HAP-1 (cell line): ENCODE measurements at regions not wholly inside any gene's neighbourhood (a gene's known extent, or its start where the extent isn't known, plus 50 kb on each side); places are given as distances from the start of the nearest gene placed in this dataset.

Experiments
- DNase-seq, 2 experiments: peaks; one replicate each; pipeline ENCODE4 v3.0.0-alpha.2; 2016 to 2020; ENCODE audit warnings: low spot score in 2 of 2
- H3K27me3 ChIP-seq: fragments of 250-450 bp; sonication (Bioruptor Pico); 2 replicates; pipeline ENCODE4 v1.5.1; 2020; ENCODE audit warnings: low read depth, mild to moderate bottlenecking, moderate library complexity
- H3K36me3 ChIP-seq: fragments of 250-450 bp; sonication (Bioruptor Pico); replicated peaks from 2 replicates; pipeline ENCODE4 v1.5.1; 2020; ENCODE audit warnings: mild to moderate bottlenecking
- H3K4me1 ChIP-seq: fragments of 250-450 bp; sonication (Bioruptor Pico); 2 replicates; pipeline ENCODE4 v1.5.1; 2020; ENCODE audit warnings: mild to moderate bottlenecking
- H3K4me3 ChIP-seq: fragments of 250-450 bp; sonication (Bioruptor Pico); 2 replicates; pipeline ENCODE4 v1.5.1; 2020; ENCODE audit warnings: mild to moderate bottlenecking, moderate library complexity
- H3K9me3 ChIP-seq: fragments of 250-450 bp; sonication (Bioruptor Pico); 2 replicates; pipeline ENCODE4 v1.5.1; 2020; ENCODE audit warnings: mild to moderate bottlenecking, moderate library complexity
- in situ Hi-C: fragments of 300-500 bp; cut with MboI; formaldehyde crosslinking; loops from 3 replicates; pipeline ENCODE4 v1.14.3; 2020; ENCODE audit warnings: low sequenced_read_pairs, inconsistent platforms, mixed read lengths

GRCh38 chr21:21682172-21682571 lies 684.0 kb downstream of the NCAM2 start:
- no peak overlapping the region for H3K4me3 ChIP-seq
- 0 out of 2 replicates have a peak, but pooled peaks cover 2% of the 10 kb centered on the region for H3K9me3 ChIP-seq
- no peak for DNase-seq
- in situ Hi-C loops: no loop called here
- H3K4me1 ChIP-seq: no peaks in the 10 kb centered on the region
- H3K36me3 ChIP-seq: no peaks in the 10 kb centered on the region
- H3K27me3 ChIP-seq: no peaks in the 10 kb centered on the region

DNA sequence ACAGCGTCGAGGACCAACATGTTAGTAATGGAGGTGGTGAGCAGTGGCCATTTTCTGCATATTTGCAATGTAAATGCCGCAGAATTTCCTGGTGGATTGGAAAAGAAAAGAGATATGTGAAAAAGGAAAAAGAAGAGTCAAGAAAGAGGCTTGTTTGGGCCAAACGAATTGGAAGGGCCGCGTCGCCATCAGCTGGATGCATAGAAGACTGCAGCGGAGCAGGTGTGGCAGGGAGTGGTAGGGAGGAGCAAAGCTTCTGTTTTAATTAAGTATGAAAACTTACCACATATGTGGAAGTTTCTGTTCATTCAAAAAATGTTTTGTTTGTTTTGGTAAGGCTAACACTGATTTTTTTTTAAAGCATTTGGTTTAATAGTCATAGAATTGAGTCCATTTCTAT lies 690.7 kb downstream of the NCAM2 start:
- in situ Hi-C loops: no loop called here
- peak in 1 of 2 experiments; percentile 40 for DNase-seq
- Histone ChIP-seq H3K27me3 (no peaks in the 10 kb centered on the region), H3K4me1 (no peaks in the 10 kb centered on the region), H3K4me3 (no peak overlapping the region), H3K9me3 (0 out of 2 replicates have a peak, but pooled peaks cover under 1% of the 10 kb centered on the region), H3K36me3 (no peaks in the 10 kb centered on the region)

- Histone ChIP-seq H3K9me3 (no peaks in the 10 kb centered on the region), H3K4me3 (no peak overlapping the region), H3K36me3 (no peaks in the 10 kb centered on the region), H3K27me3 (no peaks in the 10 kb centered on the region), H3K4me1 (no peaks in the 10 kb centered on the region)
- in situ Hi-C loops: no loop called here
- DNase-seq: no peak
Observed at GRCh38 chr21:21690068-21690665, 692.0 kb downstream of the NCAM2 start.

DNA sequence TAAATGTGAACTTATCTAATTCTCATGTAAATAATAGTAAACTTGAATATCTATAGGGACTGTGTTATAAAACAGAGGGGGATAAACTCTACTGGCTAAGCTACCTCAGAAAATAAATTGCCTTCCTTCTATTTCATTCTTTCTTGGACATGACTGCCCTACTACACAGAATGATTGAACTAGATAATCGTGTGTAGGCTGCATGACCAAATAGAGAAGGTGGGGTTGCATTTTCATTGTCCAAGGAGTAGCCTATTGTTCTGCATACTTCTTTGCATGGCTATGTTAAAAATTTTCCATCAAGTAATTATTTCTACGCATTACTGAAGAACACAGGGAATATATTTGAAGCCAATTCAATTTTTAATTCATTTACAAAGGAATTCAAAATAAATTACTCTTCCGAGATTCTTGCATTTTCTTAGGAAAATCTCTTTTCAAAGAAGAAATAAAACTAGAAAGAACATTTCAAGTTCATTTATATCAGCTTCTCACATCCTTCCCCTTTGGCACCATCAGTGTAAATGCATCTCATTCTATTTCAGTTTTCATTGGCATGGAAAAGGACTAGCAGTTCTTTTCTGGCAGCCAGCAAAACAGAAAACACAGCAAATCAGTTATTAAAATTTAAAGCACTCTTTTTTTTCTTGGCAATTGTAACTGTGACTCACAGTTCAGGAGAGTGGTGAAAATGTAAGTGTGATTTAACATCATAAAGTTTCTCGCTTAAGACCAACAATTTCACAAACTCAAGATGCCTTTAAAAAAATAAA lies 714.7 kb downstream of the NCAM2 start:
- in situ Hi-C loops: no loop called here
- H3K36me3 ChIP-seq: no peaks in the 10 kb centered on the region
- peaks cover 19% of the 10 kb centered on the region for H3K4me1 ChIP-seq
- peak; percentile 29 to 88 for DNase-seq
- no peak overlapping the region for H3K4me3 ChIP-seq
- H3K9me3 ChIP-seq: no peaks in the 10 kb centered on the region
- H3K27me3 ChIP-seq: no peaks in the 10 kb centered on the region

- no peak overlapping the region for H3K4me3 ChIP-seq
- H3K27me3 ChIP-seq: no peaks in the 10 kb centered on the region
- peaks cover 19% of the 10 kb centered on the region for H3K4me1 ChIP-seq
- H3K9me3 ChIP-seq: no peaks in the 10 kb centered on the region
- no peaks in the 10 kb centered on the region for H3K36me3 ChIP-seq
- in situ Hi-C loops: no loop called here
- no peak for DNase-seq
Observed at GRCh38 chr21:21713651-21714180, 715.5 kb downstream of the NCAM2 start.

- no peak for DNase-seq
- no peak overlapping the region for H3K4me3 ChIP-seq
- in situ Hi-C loops: no loop called here
- H3K27me3 ChIP-seq: no peaks in the 10 kb centered on the region
- H3K9me3 ChIP-seq: no peaks in the 10 kb centered on the region
- H3K4me1 ChIP-seq: peaks cover 19% of the 10 kb centered on the region
- H3K36me3 ChIP-seq: no peaks in the 10 kb centered on the region
Observed at GRCh38 chr21:21714426-21714825, 716.2 kb downstream of the NCAM2 start.

DNA sequence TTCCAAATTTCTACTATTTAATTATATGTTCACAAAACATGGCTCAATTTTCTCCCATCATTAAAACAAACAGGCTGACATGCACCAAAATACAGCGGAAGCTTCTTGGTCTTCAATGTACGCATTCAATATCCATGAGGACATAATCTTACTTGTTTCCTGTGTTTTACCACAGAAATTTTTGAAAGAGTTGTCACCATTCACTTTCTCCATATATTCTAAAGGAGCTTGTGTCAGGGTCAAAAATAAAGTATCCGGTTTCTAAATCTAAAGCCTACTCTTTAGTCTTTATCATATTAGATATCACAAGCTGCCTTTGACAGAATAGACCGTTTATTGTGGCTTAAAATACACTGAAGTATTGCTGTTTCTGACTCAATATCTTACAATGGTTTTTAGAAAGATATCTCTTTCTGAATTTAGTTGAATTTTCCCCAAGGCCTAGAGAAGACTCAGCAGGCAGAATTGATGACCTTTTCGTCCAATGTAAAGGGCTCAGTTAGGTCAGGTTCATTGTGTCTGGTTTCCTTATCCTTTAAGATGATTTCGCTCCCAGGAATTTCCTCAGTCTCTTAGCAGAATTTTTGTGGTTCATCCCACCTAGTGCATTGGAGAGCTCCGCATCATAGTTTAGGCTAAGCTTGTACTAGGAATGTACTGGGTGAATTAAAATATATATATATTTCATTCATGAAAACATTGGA lies 717.2 kb downstream of the NCAM2 start:
- peaks cover 19% of the 10 kb centered on the region for H3K4me1 ChIP-seq
- H3K9me3 ChIP-seq: no peaks in the 10 kb centered on the region
- no peaks in the 10 kb centered on the region for H3K27me3 ChIP-seq
- in situ Hi-C loops: no loop called here
- no peaks in the 10 kb centered on the region for H3K36me3 ChIP-seq
- no peak overlapping the region for H3K4me3 ChIP-seq
- no peak for DNase-seq

- no peaks in the 10 kb centered on the region for H3K9me3 ChIP-seq
- in situ Hi-C loops: no loop called here
- H3K27me3 ChIP-seq: no peaks in the 10 kb centered on the region
- no peaks in the 10 kb centered on the region for H3K4me1 ChIP-seq
- H3K36me3 ChIP-seq: no peaks in the 10 kb centered on the region
- H3K4me3 ChIP-seq: no peak overlapping the region
- DNase-seq: no peak
Observed at GRCh38 chr21:21722731-21723130, 724.5 kb downstream of the NCAM2 start.

- Histone ChIP-seq H3K4me3 (no peak overlapping the region), H3K4me1 (no peaks in the 10 kb centered on the region), H3K36me3 (no peaks in the 10 kb centered on the region), H3K9me3 (no peaks in the 10 kb centered on the region), H3K27me3 (no peaks in the 10 kb centered on the region)
- in situ Hi-C loops: no loop called here
- DNase-seq: no peak
Observed at GRCh38 chr21:21730512-21730911, 732.3 kb downstream of the NCAM2 start.

DNA sequence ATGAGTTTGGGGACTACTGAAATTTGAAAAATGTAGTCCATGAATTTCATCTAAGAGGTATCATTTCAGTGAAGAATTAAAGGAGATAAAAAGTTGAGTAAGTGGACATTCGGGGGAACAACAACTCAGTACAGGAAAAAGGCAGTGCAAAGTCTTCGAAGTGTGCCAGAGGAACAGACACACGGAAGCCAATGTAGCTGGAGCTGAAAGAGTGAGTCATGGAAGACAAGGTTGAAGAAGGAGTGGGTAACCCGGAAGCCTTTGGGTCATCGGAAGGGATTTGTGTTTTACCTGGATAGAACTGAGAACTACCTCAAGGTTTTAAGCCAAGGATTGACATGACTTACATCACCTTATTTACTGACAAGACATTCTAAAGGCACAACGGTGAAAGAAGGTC lies 733.4 kb downstream of the NCAM2 start:
- DNase-seq: no peak
- Histone ChIP-seq H3K4me3 (no peak overlapping the region), H3K27me3 (no peaks in the 10 kb centered on the region), H3K36me3 (no peaks in the 10 kb centered on the region), H3K4me1 (no peaks in the 10 kb centered on the region), H3K9me3 (no peaks in the 10 kb centered on the region)
- in situ Hi-C loops: no loop called here

DNA sequence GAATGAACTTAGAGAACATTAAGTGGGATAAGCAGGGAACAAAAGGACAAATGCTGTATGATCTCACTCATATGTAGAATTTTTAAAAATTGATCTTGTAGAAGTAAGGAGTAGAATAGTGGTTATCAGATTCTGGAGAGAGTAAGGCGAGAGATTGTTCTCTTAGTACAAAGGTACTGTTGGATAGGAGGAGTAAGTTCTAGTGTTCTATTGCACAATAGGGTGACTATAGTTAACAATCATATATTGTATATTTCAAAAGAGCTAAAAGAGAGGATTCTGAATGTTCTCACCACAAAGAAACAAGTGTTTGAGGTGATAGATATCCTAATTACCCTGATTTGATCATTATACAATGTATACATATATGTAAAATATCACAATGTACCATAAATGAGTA lies 735.9 kb downstream of the NCAM2 start:
- H3K9me3 ChIP-seq: no peaks in the 10 kb centered on the region
- no peak for DNase-seq
- in situ Hi-C loops: no loop called here
- no peaks in the 10 kb centered on the region for H3K4me1 ChIP-seq
- H3K4me3 ChIP-seq: no peak overlapping the region
- no peaks in the 10 kb centered on the region for H3K27me3 ChIP-seq
- H3K36me3 ChIP-seq: no peaks in the 10 kb centered on the region

DNA sequence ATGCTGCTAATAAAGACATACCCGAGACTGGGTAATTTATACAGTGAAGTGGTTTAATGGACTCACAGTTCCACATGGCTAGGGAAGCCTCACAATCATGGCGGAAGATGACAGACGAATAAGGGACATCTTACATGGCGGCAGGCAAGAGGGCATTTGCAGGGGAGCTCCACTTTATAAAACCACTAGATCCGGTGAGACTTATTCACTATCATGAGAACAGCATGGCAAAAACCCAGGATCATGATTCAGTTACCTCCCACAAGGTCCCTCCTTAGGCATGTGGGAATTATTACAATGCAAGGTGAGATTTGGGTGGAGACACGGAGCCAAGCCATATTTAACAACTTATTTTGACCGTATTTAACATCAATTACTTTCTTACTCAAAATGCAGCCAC lies 739.0 kb downstream of the NCAM2 start:
- Histone ChIP-seq H3K36me3 (no peaks in the 10 kb centered on the region), H3K4me3 (no peak overlapping the region), H3K27me3 (no peaks in the 10 kb centered on the region), H3K4me1 (no peaks in the 10 kb centered on the region), H3K9me3 (no peaks in the 10 kb centered on the region)
- DNase-seq: no peak
- in situ Hi-C loops: no loop called here

GRCh38 chr21:21740207-21740606 lies 742.0 kb downstream of the NCAM2 start:
- H3K27me3 ChIP-seq: no peaks in the 10 kb centered on the region
- DNase-seq: no peak
- in situ Hi-C loops: no loop called here
- no peaks in the 10 kb centered on the region for H3K9me3 ChIP-seq
- no peak overlapping the region for H3K4me3 ChIP-seq
- H3K4me1 ChIP-seq: no peaks in the 10 kb centered on the region
- no peaks in the 10 kb centered on the region for H3K36me3 ChIP-seq
